ELF-1 (cell line): ENCODE measurements at regions not wholly inside any gene's neighbourhood (a gene's known extent, or its start where the extent isn't known, plus 50 kb on each side); places are given as distances from the start of the nearest gene placed in this dataset.
A peak's percentile ranks its signal among the peaks of the same experiment; 100 is the strongest.

Experiments
- DNase-seq: peaks from one replicate; pipeline ENCODE4 v3.0.0-alpha.2; 2016; ENCODE audit warnings: low read depth, low spot score

DNA sequence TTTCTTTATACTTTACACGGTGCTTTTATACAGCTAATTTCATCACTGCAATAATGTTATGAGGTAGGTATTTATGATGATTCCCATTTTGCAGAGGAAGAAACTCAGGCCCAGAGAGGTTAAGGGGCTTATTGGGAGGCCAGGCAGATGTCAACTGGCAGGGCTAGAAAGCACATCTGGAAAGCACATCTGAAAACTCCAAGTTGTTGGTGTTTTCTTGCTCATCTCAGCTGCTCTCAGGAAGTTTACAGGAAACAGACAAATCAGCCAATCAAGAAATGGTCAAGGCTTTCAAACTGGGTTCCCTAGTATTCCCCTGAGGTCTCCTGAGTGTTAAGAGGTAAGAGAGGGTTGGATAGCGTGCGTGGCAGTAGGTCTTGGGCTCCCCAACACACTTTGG is 124.1 kb upstream of the MED13L start:
- DNase-seq: no peak

DNA sequence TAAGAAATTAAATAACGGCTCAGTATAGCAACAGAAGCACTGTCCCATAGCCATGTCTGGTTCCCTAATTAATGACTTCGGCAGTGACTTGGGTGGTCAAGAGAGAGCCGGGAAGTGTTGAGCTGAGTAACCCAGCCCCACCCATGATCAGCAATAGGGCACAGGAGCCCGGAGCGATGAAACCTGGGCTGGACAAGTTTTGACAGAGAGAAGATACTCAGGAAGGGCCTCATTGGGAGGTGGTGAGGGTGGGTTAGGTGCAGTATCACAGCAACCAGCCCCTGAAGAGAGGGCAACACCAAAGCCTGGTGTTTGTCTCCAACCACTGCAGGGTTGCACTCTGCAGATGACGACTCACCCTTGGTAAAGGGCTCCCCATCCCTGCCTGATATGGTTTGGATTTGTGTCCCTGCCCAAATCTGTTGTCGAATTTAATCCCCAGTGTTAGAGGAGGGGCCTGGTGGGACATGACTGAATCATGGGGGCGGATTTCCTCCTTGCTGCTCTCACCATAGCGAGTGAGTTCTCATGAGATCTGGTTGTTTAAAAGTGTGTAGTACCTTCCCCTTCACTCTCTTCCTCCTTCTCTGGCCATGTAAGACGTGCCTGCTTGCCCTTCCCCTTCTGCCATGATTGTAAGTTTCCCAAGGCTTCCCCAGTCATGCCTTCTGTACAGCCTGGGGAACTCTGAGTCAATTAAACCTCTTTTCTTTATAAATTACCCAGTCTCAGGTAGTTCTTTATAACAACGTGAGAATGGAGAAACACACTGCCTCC is 124.9 kb upstream of the MED13L start:
- DNase-seq: no peak

DNA sequence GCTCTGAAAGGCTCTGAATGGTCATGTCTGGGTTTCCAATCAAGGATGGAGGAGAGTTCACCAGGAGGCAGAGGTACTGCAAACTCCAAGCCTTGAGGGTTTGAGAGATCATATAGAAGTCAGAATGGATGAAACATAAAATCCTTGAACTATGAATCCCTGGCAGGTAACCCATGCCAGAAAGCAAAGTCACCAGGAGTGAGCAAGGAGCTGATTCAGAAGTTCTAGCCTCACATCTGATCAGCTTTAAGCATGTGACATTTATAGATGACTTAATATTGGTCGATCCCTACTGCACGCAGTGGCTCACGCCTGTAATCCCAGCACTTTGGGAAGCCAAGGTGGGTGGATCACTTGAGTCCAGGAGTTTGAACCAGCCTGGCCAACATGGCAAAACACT is 126.1 kb upstream of the MED13L start:
- no peak for DNase-seq

DNA sequence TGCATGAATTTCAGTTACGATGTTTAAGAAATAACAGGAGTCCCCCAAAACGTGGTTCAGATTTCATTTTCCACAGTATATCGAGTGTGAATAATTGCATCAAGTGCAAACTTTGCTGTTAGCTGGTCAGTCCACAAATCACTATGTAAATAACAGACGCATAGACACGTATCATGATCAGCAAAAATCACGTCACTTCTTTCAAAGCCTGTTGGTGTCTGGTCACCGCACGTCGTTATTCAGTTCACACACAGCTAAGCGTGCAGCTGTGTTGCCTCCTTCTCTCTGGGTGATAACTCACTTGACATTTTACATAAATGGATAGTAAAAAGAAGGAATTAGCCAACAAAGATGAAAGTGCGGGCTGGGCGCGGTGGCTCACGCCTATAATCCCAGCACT is 126.8 kb upstream of the MED13L start:
- no peak for DNase-seq

DNA sequence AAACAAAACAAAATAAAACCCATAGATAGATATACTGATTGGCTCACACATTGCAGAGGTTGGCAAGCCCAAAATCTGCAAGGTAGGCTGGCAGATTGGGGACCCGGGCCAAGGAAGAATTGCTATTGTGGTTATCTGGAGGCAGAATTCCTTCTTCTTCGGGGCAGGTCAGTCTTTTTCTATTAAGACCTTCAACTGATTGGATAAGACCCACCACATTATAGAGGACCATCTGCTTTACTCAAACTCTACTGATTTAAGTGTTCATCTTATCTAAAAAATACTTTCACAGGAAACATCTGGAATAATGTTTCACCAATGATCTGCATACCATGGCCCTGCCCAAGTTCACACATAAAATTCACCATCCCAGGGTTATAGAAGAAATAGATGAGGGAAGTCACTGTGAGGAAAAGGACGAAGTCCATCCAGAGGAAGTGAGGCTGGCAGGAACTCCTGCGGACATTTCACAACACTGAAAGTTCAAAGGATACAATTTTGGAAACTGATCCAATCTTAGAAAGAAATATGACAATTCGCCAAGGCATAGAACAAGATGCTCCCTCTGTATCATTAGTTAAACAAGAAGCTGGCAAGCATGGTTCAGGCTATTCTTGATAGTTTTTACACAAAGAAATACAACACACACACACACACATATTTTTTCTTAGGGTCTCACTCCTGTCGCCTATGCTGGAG is 127.6 kb upstream of the MED13L start:
- no peak for DNase-seq

DNA sequence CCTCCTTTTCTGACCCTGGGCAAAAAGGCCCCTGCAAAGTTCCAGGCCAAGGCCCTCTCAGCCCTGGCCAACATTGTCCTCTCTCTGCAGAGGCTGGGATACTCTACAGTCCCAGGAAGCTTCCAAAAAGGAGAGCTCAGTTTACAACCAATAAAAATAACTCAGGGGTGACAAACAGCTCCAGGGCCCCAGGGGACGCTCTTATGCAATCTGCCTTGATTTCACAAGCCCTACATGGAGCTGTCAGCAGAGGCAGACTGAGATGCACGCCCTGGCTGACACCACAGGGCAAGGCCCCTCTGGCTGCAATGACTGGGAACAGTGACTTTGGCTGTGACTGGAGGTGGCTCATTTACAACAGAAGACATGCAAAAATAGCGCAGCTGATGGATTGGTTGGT is 129.0 kb upstream of the MED13L start:
- peak; percentile 98 for DNase-seq

DNA sequence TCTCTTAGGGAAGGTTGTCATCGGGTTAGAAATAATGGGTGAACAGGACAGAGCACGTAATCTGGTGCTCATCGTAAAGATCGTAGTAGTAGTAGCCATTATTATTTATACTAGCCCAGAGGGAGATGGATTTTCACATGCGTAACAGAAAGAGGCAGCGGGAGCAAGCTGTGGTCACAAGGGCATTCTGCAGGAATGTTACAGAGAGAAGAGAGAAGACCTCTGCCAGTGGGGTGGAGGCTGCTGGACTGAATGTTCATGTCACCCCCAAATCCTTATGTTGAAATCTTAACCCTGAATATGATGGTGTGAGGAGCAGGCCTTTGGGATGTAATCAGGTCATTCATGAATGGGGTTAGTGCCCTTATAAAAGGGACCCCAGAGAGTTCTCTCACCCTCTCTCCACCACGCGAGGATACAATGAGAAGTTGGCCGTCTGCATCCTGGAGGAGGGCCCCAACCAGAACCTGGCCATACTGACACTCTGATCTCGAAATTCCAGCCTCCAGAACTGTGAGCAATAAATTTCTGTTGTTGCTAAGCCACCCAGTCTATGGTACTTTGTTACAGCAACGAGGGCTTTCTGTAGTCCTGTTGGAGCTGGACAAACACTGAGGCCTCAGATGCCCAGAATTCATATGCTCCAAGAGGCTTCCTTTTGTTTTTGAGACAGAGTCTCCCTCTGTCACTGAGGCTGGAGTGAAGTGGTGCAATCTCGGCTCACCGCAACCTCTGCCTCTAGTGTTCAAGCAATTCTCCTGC is 131.2 kb upstream of the MED13L start:
- DNase-seq: no peak

DNA sequence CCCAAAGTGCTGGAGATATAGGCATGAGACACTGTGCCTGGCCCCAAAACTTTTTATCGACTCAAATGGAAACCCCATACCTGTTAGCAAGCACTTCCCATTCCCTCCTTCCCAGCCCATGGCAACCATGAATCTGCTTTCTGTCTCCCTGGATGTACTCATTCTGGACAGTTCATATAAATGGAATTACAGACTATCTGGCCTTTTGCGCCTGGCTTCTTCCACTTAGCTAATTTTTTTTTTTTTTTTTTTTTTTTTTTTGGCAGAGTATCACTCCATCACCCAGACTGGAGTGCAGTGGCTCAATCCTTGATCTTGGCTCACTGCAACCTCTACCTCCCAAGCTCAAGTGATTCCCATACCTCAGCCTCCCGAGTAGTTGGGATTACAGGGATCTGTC is 134.5 kb upstream of the MED13L start:
- DNase-seq: no peak

DNA sequence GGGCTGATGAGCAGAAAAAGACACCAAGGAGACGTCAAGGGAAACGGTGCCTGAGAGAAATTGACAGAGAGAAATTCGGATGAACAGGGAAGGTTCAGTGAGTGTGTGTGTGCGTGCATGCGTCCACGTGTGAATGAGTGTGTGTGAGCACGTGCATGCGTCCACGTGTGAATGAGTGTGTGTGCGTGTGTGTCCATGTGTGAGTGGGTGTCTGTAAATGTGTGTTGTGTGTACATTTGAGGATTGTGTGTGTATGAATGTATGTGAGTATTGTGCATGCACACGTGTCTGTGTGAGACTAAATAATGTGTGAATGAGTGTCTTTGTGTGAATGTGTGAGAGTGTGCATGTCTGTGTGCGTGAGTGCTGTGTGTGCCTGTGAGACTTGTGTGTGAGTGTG is 137.4 kb upstream of the MED13L start:
- no peak for DNase-seq

DNA sequence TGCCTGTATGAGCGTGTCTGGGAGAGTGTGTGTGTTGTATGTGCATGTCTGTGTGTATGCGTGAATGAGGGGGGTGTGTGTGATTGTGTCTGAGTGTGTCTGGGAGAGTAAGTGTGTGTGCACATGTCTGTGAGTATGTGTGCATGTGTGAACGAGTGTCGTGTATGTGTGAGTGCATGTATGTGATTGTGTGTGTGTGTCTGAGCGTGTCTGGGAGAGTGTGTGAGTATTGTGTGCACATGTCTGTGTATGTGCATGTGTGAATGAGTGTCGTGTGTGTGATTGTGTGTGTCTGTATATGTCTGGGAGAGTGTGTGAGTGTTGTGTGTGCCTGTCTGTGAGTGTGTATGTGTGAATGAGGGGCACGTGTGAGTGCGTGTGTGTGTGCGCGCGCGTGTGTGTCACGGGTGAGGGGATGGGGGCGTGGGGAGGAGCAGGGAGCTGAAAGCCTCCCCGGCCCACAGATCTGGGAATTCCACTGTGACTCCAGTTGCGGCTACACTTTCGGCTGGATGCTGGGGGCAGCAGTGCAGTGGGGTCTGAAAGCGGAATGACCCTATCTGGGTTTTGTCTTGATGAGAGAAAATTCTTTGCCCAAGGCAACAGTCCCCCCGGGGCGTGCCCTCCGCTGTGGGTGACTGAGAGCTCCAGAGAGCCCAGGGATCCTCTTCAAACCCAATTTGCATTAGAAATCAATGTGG is 138.1 kb upstream of the MED13L start:
- no peak for DNase-seq

DNA sequence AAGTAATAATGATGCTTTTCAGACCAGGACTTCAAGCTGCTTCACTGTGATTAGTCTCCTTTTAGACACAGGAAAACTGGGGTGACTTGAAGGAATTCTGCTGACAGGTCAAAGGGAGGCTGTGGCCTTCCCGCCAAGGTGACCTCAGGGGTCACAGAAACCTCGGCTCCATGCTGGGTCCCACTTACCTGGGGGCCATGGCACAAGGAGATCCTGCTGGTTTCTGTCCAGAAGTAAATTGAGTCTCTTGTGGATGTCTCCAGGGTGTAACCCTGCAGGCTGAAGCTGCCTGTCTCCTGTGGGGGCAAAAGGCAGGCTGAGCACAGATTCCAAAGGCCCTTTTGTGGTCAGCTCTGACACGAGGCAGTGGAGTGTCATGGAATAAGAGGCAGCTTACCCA is 138.7 kb upstream of the MED13L start:
- peak; percentile 84 for DNase-seq

DNA sequence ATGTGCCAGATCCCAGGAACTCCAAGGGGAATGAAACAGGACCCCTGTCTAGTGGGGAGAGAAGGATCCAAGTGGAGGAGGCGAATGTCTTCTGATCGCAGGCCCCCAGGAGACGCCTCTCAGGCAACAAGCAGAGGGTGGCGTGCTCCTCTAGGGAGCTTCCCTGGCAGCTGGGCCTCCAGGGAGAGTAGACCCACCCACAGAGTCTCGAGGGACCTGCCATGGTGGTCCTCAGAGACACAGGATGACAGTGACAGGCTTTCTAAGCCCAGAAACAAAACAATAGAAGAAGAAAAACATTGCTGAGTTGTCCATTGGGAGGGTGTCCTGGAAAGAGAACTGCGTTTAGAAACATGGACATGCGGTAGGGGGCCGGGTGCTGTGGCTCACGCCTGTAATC is 140.6 kb upstream of the MAP1LC3B2 start:
- DNase-seq: no peak

DNA sequence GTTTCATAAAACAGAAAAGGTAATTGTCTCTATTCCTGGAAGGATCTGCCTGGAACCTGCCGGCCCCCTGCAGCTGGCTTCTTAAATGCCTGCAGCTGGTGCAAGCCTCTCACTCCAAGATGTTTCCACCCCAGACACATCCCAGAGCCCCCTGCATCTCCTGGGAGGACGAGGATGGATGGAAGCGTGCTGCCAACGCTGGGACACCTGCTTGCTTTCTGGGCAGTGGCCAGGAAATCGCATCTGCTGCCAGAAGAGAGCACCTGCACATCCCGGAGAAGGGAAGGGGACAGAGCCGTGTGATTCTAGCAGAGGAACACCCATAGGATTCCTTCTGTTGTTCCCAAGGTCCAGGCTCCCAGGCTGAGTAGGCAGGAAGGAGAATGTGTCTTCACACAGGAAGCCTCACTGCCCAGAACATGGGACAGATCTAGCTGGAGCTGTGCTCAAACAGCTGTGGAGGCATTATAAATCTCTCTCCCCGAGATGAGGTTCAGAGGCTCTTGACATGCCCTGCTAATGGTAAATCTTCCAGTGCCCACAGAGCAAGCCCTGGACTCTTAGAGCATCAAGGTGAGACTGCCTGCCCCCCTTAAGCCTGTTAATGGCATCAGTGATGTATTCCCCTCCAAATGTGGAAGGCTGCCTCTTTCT is 138.8 kb upstream of the MAP1LC3B2 start:
- DNase-seq: no peak

DNA sequence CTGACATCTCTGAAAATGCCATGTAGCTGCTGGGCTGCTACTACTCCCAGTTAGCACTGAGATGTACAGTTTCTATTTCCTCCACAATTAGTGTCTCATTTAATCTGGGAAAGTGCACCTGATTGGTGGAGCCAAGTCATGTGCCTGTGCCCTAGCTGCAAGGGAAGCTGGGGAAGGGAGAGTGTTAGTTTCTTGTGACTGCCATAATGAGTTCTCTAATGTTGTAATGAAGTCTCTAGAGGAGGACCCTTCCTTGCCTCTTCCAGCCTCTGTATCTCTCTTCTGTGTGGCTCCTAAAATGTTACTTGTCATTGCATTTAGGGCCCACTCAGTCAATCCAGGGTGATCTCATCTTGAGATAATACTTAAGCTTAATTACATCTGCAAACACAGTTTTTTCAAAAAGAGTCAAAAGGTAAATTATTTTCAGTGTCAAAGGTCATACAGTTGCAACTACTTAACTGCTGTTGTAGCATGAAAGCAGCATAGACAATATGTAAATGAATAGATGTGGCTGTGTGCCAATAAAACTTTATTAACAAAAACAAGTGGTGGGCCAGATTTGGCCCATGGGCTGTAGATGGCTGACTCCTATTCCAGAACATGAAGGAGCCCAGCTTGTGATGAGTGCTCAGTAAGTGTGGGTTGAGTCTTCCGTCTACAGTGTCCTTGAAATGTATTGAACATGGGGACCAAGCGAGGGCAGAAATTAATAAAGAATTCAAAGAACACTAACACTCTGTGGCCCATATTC is 137.2 kb upstream of the MAP1LC3B2 start:
- no peak for DNase-seq

DNA sequence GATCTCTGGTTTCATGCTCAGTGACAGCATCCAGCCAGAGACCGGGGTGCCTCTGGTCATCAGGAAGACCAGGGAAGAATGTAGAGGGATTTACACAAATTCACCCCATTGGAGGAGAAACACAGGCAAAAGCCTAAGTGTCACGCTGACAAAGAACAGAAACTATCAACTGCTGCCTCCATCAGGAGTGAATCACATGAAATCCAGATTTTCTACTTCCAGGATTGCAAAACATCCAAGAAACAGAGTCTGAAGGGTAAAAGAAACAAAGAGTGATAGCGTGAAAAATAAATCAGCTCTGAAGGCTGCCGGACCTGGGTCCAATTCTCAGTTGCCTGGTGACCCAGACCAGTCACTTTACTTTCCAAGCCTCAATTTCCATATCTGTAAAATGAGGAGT is 136.1 kb upstream of the MAP1LC3B2 start:
- peak; percentile 89 for DNase-seq

DNA sequence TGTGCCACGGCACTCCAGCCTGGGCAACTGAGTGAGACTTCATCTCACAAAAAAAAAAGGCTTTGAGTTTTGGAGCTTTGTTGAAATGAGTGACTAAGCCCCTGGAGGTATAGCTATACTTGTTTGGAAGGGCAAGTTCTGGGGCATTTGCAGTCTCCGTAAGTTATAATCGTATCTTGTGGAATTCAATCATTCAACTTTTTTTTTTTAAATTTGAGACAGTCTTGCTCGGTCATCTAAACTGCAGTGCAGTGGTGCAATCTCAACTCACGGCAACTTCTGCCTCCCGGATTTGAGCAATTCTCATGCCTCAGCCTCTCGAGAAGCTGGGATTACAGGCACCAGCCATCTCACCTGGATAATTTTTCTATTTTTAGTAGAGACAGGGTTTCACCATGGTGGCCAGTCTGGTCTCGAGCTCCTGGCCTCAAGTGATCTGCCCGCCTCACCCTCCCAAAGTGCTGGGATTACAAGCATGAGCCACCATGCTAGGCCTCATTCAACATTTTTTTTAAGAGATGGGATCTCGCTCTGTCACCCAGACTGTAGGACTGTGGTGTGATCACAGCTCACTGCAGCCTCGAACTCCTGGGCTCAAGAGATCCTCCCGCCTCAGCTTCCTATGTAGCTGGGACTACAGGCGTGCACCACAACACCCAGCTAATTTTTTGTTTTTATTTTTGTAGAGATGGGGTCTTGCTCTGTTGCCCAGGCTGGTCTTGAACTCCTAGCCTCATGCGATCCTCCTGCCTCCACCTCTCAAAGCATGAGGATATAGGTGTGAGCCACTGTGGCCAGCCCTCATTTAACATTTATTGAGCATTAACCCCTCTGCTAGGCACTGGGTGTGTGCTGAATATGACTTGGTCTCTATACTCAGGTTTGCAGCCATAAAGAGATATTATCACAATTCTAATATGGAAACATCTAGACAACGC is 133.7 kb upstream of the MAP1LC3B2 start:
- DNase-seq: no peak

DNA sequence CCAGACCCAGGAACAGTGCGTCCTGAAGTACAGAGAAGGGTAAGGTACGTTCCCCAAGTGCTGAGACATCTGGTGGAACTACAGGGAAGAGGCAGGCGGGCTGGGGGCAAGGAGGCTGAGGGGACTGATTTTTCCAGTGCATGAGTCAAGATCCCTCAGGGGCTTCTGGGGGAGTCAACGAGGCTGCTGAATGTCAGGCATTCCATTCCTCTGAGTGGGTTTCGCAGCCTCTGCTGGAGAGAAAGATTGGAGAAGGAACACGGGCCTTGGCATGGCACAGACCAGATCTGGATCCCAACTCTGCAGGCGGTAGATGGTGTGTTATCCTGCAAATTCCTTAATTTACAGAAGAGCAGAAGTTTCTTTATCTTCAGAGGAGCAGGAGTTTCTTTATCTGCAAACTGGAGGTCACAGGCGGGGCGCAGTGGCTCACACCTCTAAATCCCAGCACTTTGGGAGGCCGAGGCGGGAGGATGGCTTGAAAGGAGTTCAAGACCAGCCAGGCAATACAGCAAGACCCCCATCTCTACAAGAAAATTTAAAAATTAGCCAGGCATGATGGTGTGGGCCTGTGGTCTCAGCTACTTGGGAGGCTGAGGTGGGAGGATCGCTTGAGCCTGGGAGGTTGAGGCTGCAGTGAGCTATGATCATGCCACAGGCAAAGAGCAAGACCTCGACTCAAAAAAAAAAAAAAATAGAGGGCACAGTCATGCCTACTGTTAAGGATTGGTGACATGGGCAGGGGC is 132.6 kb upstream of the MAP1LC3B2 start:
- peak; percentile 99 for DNase-seq

DNA sequence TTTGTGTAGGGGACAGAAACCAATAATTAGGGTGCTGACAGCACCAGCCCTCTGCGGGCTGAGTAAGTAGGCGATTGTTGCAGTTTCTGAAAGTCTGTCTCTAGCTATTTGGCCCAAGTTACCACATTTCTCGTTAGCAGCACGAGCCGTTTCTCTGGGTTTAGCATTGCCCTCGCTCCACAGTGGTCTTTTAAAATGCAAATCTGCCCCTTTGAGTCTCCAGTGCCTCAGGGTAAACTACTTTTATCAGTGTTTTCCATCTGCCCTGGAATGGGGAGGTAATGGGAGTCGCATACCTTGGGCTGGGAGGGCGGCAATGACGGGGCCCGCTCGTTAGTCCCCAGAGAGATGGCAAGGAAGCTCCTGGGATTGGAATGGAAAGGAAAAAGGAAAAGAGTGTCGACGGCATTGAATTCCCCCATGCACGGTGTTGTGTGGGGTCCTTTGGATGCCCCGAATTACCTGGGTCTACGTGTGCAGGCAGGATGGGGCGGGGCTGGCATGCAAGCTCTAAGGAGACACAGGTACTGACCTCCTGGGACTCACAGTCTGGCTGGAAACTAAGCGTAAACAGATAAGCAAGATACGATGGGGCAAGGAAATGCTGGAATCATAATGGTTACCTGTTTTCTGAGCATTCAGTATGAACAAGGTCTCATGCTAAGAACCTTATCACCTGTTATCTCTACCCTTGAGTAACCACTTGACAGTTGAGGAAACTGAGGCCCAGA is 131.8 kb upstream of the MAP1LC3B2 start:
- peak; percentile 99 for DNase-seq
